SJSA1 (cell line): ENCODE measurements at regions not wholly inside any gene's neighbourhood (a gene's known extent, or its start where the extent isn't known, plus 50 kb on each side); places are given as distances from the start of the nearest gene placed in this dataset.
"Not testable (repeated sequence)": the region's sequence is repeated elsewhere in the genome, so short reads cannot be mapped to it uniquely, and the experiment has no call there.

ENCODE experiments used
- DNase-seq, 2 experiments: peaks; one replicate each; pipeline ENCODE4 v3.0.0-alpha.2; 2015 to 2020; ENCODE audit warnings: low spot score in 2 of 2, low read depth in 1 of 2
- H3K27ac ChIP-seq: fragments of 250-450 bp; sonication (Bioruptor Pico); 2 replicates; pipeline ENCODE4 v1.5.1; 2020; ENCODE audit warnings: mild to moderate bottlenecking, moderate library complexity
- H3K27me3 ChIP-seq: fragments of 250-450 bp; sonication (Bioruptor Pico); replicated peaks from 2 replicates; pipeline ENCODE4 v1.5.1; 2020; ENCODE audit warnings: mild to moderate bottlenecking, moderate library complexity
- H3K36me3 ChIP-seq: fragments of 250-450 bp; sonication (Bioruptor Pico); 2 replicates; pipeline ENCODE4 v1.5.1; 2020; ENCODE audit warnings: mild to moderate bottlenecking
- H3K4me1 ChIP-seq: fragments of 250-450 bp; sonication (Bioruptor Pico); replicated peaks from 2 replicates; pipeline ENCODE4 v1.6.1; 2021; ENCODE audit warnings: mild to moderate bottlenecking
- H3K4me3 ChIP-seq: fragments of 250-450 bp; sonication (Bioruptor Pico); 2 replicates; pipeline ENCODE4 v1.5.1; 2020; ENCODE audit warnings: mild to moderate bottlenecking
- H3K9me3 ChIP-seq: fragments of 250-450 bp; sonication (Bioruptor Pico); replicated peaks from 2 replicates; pipeline ENCODE4 v1.5.1; 2020; ENCODE audit warnings: mild to moderate bottlenecking

DNA sequence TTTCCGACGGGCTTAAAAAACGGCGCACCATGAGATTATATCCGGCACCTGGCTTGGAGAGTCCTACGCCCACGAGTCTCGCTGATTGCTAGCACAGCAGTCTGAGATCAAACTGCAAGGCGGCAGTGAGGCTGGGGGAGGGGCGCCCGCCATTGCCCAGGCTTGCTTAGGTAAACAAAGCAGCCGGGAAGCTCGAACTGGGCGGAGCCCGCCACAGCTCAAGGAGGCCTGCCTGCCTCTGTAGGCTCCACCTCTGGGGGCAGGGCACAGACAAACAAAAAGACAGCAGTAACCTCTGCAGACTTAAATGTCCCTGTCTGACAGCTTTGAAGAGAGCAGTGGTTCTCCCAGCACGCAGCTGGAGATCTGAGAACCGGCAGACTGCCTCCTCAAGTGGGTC is 117.5 kb upstream of the C9orf72 start:
- H3K4me1 ChIP-seq, H3K27ac ChIP-seq, H3K4me3 ChIP-seq, H3K36me3 ChIP-seq, H3K27me3 ChIP-seq, DNase-seq, H3K9me3 ChIP-seq: not testable (repeated sequence)

GRCh38 chr9:27699621-27700020 is 126.3 kb upstream of the C9orf72 start:
- no peaks in the 10 kb centered on the region for H3K4me1 ChIP-seq
- DNase-seq = no peak
- no peaks in the 10 kb centered on the region for H3K36me3 ChIP-seq
- H3K9me3 ChIP-seq = no peaks in the 10 kb centered on the region
- no peaks in the 10 kb centered on the region for H3K27me3 ChIP-seq
- H3K4me3 ChIP-seq = no peak overlapping the region
- H3K27ac ChIP-seq = no peak overlapping the region

DNA sequence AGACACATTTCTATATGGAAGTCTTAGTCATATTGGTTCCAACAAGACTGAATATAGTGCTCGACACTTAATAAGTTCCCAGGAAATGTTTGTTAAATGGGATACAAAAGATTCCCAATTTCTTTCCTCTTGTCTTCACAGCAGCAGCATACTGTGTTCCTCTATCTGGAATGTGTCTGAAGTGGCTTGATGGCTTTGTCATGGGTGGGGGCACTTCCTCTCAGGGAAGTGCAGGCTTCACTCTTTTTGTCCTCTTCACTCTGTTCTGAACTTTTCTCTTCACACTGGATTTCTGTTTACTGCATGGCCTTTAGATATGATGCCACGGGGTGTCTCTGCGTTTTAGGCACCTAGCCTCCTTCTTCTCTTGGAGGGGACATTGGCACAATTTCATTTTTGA is 127.7 kb upstream of the C9orf72 start:
- no peak overlapping the region for H3K27ac ChIP-seq
- DNase-seq = no peak
- H3K27me3 ChIP-seq = no peaks in the 10 kb centered on the region
- no peaks in the 10 kb centered on the region for H3K36me3 ChIP-seq
- no peaks in the 10 kb centered on the region for H3K4me1 ChIP-seq
- H3K4me3 ChIP-seq = no peak overlapping the region
- no peaks in the 10 kb centered on the region for H3K9me3 ChIP-seq

- no peak for DNase-seq
- H3K36me3 ChIP-seq = no peaks in the 10 kb centered on the region
- no peaks in the 10 kb centered on the region for H3K9me3 ChIP-seq
- no peaks in the 10 kb centered on the region for H3K4me1 ChIP-seq
- no peaks in the 10 kb centered on the region for H3K27me3 ChIP-seq
- no peak overlapping the region for H3K27ac ChIP-seq
- H3K4me3 ChIP-seq = no peak overlapping the region
Observed at GRCh38 chr9:27701587-27701986, 128.3 kb upstream of the C9orf72 start.

DNA sequence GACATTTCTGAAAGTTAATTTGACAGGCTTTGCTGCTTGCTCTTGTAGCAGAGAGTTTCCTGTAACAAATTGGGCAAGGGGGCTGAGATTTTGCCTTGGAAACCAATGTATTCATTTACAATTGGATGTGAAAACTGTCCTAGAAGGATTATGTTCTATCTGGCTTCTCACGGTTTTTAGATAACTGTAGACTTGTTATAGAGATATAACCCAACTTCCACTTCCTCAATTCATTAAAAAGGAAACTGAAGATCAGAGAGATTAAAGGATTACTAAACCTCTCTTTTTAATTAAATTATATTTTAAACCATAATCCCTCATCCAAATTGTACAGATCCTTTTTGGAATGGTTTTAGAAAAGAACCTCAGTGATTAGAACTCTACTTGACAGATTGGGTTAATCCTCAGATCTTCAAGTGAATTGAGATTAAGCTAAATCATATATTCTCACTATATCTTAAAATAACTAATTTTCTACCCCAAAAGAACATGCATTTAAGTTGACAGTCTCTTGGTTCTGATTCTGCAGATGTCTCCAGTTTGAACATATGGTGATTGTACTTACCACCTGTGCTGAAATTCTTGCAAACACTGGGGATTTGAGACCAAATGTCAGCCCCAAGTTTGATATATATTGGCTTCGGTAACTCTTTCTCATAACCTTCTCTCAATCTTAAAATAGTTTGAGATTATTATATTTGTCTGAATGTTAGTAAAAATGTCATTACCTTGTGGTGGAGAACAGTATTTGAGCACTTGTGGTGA is 130.1 kb upstream of the C9orf72 start:
- no peaks in the 10 kb centered on the region for H3K36me3 ChIP-seq
- no peaks in the 10 kb centered on the region for H3K9me3 ChIP-seq
- no peaks in the 10 kb centered on the region for H3K4me1 ChIP-seq
- H3K27ac ChIP-seq = no peak overlapping the region
- H3K4me3 ChIP-seq = no peak overlapping the region
- no peaks in the 10 kb centered on the region for H3K27me3 ChIP-seq
- DNase-seq = no peak

DNA sequence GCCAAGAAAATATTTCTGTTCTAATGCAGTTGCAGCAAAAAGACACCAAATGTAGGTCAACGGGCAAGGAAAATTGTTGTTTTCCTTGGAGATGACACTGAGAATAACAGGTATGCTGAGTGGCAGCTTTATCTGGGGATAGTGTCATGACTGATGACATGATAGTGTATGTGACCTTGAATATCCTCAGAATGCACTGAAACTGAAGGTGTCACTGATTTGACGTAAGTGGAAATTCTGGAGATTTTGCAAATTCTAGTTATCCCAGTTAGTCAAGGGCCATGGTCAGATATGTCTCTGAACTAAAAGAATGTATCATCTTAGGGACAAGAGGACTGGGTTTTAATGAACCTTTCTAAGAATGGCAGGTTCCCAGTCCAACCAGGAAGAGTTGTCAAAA is 138.0 kb upstream of the C9orf72 start:
- no peak overlapping the region for H3K27ac ChIP-seq
- H3K27me3 ChIP-seq = no peaks in the 10 kb centered on the region
- no peaks in the 10 kb centered on the region for H3K4me1 ChIP-seq
- H3K9me3 ChIP-seq = no peaks in the 10 kb centered on the region
- no peak overlapping the region for H3K4me3 ChIP-seq
- no peak for DNase-seq
- H3K36me3 ChIP-seq = no peaks in the 10 kb centered on the region

- Histone ChIP-seq H3K4me1 (no peaks in the 10 kb centered on the region), H3K36me3 (no peaks in the 10 kb centered on the region), H3K9me3 (no peaks in the 10 kb centered on the region), H3K4me3 (no peak overlapping the region), H3K27me3 (no peaks in the 10 kb centered on the region), H3K27ac (no peak overlapping the region)
- no peak for DNase-seq
Observed at GRCh38 chr9:27712806-27713205, 139.5 kb upstream of the C9orf72 start.

- no peak for DNase-seq
- no peaks in the 10 kb centered on the region for H3K9me3 ChIP-seq
Observed at GRCh38 chr9:27714388-27714787, 141.1 kb upstream of the C9orf72 start.

GRCh38 chr9:27715651-27716050 is 142.4 kb upstream of the C9orf72 start:
- Histone ChIP-seq H3K27ac (no peak overlapping the region), H3K9me3 (no peaks in the 10 kb centered on the region), H3K4me1 (no peaks in the 10 kb centered on the region)

More at GRCh38 chr9:27714388-27714787, 141.1 kb upstream of the C9orf72 start:
- Histone ChIP-seq H3K36me3 (no peaks in the 10 kb centered on the region), H3K27me3 (no peaks in the 10 kb centered on the region), H3K27ac (no peak overlapping the region), H3K4me1 (no peaks in the 10 kb centered on the region), H3K4me3 (no peak overlapping the region)

DNA sequence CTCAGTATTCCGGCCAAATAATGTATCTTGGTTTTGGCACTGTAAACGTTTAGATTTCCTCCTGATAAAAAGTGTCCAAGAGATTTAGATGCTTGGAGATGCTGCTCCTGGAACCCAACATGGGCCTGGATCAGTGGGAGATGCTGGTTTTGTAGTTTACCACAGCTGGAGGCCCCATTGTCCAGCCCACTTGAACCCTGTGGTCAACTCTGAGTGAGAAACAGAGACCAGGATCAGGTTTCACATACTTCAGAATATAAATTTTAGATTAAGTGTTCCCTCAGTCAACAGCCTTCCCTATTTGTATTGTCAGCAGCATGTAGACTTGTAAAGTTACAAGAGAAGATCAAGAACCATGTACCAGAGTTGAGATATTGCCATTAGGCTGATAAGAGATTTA is 144.7 kb upstream of the C9orf72 start:
- no peak overlapping the region for H3K27ac ChIP-seq
- H3K4me3 ChIP-seq = no peak overlapping the region
- H3K9me3 ChIP-seq = no peaks in the 10 kb centered on the region
- no peaks in the 10 kb centered on the region for H3K27me3 ChIP-seq
- no peak for DNase-seq
- no peaks in the 10 kb centered on the region for H3K36me3 ChIP-seq
- no peaks in the 10 kb centered on the region for H3K4me1 ChIP-seq

More at GRCh38 chr9:27715651-27716050, 142.4 kb upstream of the C9orf72 start:
- H3K36me3 ChIP-seq = no peaks in the 10 kb centered on the region
- no peak for DNase-seq
- H3K27me3 ChIP-seq = no peaks in the 10 kb centered on the region
- no peak overlapping the region for H3K4me3 ChIP-seq

- H3K36me3 ChIP-seq = no peaks in the 10 kb centered on the region
- no peaks in the 10 kb centered on the region for H3K4me1 ChIP-seq
- H3K4me3 ChIP-seq = no peak overlapping the region
- DNase-seq = no peak
- H3K27me3 ChIP-seq = no peaks in the 10 kb centered on the region
- no peak overlapping the region for H3K27ac ChIP-seq
- no peaks in the 10 kb centered on the region for H3K9me3 ChIP-seq
Observed at GRCh38 chr9:27719711-27720110, 146.4 kb upstream of the C9orf72 start.

- Histone ChIP-seq H3K4me1 (no peaks in the 10 kb centered on the region), H3K4me3 (no peak overlapping the region), H3K27ac (no peak overlapping the region), H3K9me3 (no peaks in the 10 kb centered on the region), H3K36me3 (no peaks in the 10 kb centered on the region), H3K27me3 (no peaks in the 10 kb centered on the region)
- DNase-seq = no peak
Observed at GRCh38 chr9:27722866-27723265, 149.6 kb upstream of the C9orf72 start.

DNA sequence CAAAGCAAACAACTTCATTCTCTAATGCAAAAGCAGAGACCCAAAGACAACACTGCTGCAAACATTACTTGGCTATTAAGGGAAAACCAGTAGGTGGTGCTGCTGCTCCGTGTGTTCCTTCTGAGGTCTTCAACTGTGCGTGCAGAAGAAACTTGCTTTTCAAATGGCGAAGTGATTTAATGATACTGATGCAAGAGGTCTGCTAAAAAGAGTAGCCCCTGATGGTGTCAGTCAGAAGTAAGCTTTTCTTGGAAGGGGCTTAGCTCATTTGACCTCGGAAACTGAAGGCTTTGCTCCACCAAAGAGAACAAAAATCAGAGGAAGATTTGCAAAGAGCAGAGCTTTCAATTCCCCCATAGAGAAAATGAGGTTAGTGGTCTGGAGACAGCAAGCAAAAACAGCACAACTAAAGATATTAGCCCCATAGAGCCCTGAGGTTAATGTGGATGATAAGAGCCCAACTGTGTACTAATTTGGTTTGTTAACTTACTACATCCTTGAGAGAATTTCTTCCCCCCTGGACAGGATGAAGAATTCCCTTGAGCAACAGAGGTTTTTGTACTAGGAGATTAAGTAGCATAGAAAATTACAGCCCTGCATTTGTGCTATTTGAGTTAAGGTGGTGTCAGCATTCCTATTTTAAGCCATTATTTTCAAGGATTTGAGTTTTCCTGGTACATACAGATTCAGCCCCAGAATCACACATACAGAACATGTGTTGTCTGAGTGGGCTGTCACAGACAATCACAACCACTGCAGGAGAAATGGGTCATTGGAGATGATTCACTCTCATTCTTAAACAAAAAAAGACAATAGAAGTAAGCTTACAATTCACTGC is 153.2 kb upstream of the C9orf72 start:
- Histone ChIP-seq H3K9me3 (no peaks in the 10 kb centered on the region), H3K4me1 (no peaks in the 10 kb centered on the region), H3K36me3 (no peaks in the 10 kb centered on the region), H3K27ac (no peak overlapping the region), H3K27me3 (no peaks in the 10 kb centered on the region), H3K4me3 (no peak overlapping the region)
- DNase-seq = peak; percentile 23 to 43

DNA sequence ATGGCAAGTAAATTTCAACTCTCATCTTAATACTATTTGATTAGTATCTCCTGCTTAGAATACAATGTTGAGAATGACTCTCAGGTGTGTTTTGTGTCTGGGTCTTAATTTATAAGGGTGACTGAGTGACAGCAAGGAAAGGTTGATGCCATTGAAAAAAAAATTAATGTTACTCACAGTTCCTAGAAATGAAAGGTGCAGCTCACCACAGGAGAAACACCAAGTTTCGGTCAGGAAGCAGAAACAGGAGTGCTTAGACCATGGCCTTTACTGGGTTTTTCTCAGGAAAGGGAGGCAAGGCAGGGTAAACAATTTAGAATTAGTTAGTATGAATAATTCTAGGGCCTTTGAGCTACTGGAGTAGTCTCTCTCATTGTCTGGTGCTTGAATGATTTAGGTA is 159.2 kb upstream of the C9orf72 start:
- Histone ChIP-seq H3K27ac (no peak overlapping the region), H3K27me3 (no peaks in the 10 kb centered on the region), H3K4me1 (no peaks in the 10 kb centered on the region), H3K36me3 (no peaks in the 10 kb centered on the region), H3K4me3 (no peak overlapping the region), H3K9me3 (no peaks in the 10 kb centered on the region)
- no peak for DNase-seq
